ENCODE measurements at regions not wholly inside any gene's neighbourhood (a gene's known extent, or its start where the extent isn't known, plus 50 kb on each side); places are given as distances from the start of the nearest gene placed in this dataset.

DNA sequence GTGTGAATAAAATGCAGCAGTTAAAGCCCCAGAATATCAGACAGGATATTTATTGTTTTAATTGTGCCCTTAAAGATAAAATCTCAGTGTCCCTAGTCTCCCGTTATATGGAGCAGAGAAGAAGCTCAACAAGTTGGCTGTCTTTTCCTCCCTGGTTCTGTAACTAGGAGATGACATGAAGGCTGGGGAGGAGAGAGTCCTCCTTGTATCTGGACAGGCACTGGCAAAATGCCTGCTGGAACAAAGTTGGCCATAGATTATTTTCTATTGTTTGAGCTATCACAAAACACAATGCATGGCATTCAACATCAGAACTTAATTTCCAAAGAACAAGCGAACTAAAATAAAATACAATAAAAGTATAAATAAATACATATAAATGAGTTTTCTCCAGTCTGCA, 694.9 kb upstream of the KCND2 start:
- TF ChIP-seq OSR1 (CRISPR knock-in tag; IDR thresholded peaks at IDR 0.05): no peak
- TF ChIP-seq CSDC2 (CRISPR knock-in tag; IDR thresholded peaks at IDR 0.05): no peak
- TF ChIP-seq, protein P1, sequence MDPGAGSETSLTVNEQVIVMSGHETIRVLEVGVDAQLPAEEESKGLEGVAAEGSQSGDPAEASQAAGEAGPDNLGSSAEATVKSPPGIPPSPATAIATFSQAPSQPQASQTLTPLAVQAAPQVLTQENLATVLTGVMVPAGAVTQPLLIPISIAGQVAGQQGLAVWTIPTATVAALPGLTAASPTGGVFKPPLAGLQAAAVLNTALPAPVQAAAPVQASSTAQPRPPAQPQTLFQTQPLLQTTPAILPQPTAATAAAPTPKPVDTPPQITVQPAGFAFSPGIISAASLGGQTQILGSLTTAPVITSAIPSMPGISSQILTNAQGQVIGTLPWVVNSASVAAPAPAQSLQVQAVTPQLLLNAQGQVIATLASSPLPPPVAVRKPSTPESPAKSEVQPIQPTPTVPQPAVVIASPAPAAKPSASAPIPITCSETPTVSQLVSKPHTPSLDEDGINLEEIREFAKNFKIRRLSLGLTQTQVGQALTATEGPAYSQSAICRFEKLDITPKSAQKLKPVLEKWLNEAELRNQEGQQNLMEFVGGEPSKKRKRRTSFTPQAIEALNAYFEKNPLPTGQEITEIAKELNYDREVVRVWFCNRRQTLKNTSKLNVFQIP (CRISPR knock-in tag; IDR thresholded peaks at IDR 0.05; ENCODE audit: borderline replicate concordance, low read depth): no peak
- no peak for TF ChIP-seq ZFP30 (CRISPR knock-in tag; IDR thresholded peaks at IDR 0.05)
- no peak for TF ChIP-seq ISL1 (CRISPR knock-in tag; IDR thresholded peaks at IDR 0.05)
- no peak for TF ChIP-seq ARNTL (CRISPR knock-in tag; IDR thresholded peaks at IDR 0.05; ENCODE audit: borderline replicate concordance, low read depth)
- TF ChIP-seq ESRRG (CRISPR knock-in tag; IDR thresholded peaks at IDR 0.05): no peak
- TF ChIP-seq SNAI2 (CRISPR knock-in tag; IDR thresholded peaks at IDR 0.05): no peak
- TF ChIP-seq ZNF565 (CRISPR knock-in tag; conservative IDR thresholded peaks at IDR 0.05; ENCODE audit: low read depth): no peak
- TF ChIP-seq ZNF70 (CRISPR knock-in tag; IDR thresholded peaks at IDR 0.05): no peak

All from SK-N-SH treated with all-trans-retinoic acid at 6 μM for 48 hours (cell line).